Posterior cingulate gyrus (tissue), 11 donors: ENCODE measurements at regions not wholly inside any gene's neighbourhood (a gene's known extent, or its start where the extent isn't known, plus 50 kb on each side); places are given as distances from the start of the nearest gene placed in this dataset.
"Not testable (repeated sequence)": the region's sequence is repeated elsewhere in the genome, so short reads cannot be mapped to it uniquely, and the experiment has no call there.

Experiments used
- DNase-seq, 10 donors: peaks; one replicate each; pipeline versions ENCODE4 v3.0.0 to v3.0.0-alpha.2; 2020 to 2021; ENCODE audit warnings: mixed read lengths in 3 of 10
- intact Hi-C: fragments of 100-400 bp; cut with DNase I; formaldehyde crosslinking; loops from one replicate; pipeline ENCODE4 v1.15.1; 2023

DNA sequence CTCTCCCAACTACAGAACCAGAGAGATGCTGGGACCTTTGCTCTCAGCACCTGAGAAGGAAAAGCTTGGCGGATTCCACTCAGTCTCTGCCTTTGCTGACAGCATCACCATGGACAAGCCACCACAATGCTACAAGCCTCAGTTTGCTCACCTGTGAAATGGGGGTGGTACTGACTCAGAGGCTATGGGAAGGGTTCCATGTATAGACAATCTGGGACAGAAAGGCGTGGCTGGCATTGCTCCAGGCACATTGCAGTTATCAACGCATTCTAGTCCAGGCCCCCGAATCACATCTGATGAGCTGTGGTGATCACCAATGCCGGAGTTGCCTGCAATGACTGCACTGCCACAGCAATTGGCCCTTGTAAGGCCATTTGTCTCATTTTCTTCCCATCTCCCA lies 72.6 kb downstream of the ISX start:
- intact Hi-C loops: no loop called here
- DNase-seq: no peak

DNA sequence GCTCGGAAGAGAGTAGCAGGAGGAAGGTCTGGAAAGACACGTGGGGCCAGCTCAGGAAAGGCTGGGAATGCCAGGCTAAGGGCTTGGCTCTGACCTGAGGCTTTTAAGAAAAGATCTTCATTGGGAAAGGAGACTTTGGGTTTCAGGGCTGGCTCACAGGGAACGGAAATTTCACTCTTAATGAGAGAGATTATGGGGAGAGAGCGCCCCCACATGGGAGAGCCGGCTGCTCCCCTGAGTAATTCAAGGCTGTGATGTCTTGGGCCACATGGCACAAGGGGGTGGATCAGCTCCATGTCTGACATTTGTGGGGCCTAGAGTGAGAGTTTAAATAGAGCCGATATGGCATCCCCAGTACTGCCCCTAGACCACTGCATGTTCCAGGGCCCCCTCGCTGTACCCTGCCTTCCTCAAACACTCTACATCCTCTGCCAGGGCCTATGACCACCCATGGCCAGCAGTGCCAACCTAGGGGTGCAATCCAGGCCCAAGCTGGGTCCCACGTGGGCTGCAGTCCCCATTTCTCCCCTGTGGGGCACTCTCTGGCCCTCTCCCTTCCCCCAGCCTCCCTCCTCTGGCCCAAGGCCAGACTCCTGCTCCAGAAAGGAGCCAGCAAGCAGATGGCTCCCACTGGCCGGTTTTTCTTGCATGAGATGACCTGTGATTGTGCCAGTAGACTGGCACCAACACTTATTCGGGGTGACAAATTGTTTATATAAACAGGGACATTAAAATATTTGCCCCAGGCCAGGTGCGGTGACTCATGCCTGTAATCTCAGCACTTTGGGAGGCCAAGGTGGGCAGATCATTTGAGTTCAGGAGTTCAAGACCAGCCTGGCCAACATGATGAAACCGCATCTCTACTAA lies 75.2 kb downstream of the ISX start:
- intact Hi-C loops: no loop called here

DNA sequence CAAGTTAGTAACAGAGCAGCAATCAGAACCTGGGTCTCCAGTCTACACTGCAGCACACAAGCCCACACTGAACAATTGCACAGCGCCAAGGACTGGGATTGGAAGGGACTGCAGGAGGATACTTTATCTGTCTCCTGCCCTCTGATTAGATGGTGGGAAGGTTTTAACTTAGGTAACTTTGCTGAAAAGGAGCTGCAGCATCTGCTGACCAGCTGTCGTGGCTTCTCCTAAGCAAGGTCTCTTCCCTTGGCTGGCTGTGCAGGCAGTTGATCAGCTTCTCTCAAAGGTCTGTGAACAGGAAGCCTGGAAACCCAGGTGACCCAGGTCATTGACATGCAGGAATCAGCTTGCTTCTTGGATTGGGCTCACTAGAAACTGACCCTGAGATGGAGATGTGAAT lies 82.4 kb downstream of the ISX start:
- no peak for DNase-seq
- intact Hi-C loops: no loop called here

More for the DNA sequence above, 75.2 kb downstream of the ISX start:
- no peak for DNase-seq

DNA sequence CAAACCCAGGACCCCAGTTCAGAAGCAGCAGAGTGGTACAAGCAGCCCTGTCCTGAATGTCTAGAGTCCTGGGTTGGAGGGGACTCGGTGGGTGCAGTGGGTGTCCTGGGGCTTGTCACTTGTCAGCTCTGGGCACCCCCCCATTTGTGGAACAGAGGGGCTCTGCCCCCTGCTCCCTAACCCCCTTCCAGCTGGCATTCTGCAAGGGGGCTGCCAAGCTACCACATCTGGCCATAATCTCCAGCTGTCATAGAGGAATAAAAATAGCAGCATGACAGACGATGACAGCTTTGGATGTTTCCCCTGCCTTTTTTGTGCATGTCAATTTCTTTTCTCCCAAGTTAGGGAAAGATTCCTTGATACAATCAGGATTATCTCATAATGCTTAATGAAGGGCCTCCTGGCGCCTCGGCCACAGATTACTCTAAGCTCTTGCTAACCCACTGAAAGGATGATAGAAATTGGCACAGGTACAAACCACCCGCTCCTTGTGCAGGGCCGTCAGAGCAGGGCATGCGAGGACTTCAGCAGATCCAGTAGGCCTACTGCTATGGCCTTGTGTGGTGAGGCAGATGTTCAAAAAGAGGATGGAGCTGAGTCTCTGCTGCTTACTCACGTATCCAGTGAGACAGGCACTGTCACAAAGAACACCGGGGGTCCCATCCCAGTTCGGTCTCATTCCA lies 83.0 kb downstream of the ISX start:
- intact Hi-C loops: no loop called here
- DNase-seq: no peak

DNA sequence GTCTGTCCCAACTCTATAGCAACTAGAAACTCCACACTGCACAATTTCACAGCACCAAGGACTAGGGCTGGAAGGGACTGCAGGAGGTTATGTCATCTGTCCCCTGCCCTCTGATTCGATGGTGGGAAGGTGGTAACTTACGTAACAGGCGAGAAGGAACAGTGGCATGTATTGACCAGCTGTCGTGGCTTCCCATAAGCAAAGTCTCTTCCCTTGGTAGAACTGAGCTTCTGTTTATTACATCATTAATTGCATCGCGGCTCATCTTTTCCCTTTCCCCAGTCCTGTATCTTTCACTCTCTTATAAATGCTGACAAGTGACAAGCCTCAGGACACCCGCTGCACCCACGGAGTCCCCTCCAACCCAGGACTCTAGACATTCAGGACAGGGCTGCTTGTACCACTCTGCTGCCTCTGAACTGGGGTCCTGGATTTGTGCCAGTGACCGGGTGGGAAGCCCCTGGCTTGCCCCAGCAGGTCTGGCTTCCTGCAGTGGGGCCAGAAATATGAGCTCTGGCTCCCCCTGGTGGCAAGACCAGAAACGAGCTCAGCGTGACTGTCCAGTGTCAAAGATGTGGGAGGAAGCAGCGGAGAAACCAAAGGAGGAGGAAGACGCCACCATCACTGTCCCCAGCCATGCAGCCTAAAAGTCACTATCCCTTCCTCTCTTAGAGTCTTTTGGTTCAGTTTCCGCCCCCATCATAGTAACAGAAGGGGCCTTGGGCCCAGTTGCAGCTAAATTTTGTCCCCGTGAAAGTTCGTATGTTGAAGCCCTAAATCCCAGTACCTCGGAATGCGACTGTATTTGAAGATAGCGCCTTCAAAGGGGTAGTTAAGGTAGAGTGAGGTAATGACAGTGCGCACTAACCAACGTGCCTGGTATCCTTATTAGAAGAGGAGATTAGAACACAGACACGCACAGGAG lies 84.5 kb downstream of the ISX start:
- peak; percentile 34 to 96 (median 73) for DNase-seq
- intact Hi-C loops: loop anchor here (5.0 kb wide), 1 partner anchor 1848 kb away; no protein-coding TSS in a partner anchor

DNA sequence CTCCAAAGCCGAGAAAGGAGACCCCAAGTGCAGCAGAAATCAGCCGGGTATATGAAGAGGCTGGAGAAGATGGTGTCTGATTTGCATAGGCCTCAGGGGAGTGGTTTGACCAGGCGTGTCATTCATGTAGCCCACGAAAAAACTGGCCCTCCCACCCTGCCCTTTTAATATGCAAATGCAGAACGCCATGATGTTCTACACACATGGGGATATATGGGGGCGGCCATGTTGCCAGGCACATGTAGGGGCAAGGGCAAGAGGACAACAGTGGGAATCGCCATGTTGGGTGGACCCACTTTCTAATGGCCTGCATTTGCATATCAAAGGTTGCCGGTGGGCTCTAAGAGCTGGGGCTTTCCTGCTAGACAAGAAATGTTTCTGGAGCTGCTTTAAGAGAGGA lies 86.4 kb downstream of the ISX start:
- no peak for DNase-seq
- intact Hi-C loops: loop anchor here (5.0 kb wide), 1 partner anchor 1850 kb away; no protein-coding TSS in a partner anchor

DNA sequence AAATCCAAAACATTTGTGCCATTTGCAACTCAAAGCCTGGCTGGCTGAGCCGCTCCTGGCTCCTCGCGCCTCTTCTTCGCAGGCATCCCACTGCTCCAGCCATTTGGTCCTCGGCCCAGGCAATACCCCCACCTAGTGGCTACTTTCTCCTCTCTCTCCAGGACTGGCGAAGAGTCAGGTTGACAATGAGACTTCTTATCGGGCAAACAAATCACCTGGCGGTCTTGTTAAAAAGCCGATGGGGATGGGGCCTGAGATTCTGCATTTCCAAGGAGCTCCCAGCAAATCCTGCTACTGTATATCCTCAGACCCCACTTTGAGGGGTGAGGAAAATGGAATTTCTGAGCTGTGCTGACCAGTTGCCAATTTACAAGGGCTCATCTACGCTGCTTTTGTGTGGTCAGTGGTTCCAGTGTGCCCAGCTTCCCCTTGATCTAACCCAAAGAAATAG lies 89.0 kb downstream of the ISX start:
- intact Hi-C loops: loop anchor here (5.0 kb wide), 1 partner anchor 1853 kb away; no protein-coding TSS in a partner anchor
- peak; percentile 21 to 93 (median 56) for DNase-seq

DNA sequence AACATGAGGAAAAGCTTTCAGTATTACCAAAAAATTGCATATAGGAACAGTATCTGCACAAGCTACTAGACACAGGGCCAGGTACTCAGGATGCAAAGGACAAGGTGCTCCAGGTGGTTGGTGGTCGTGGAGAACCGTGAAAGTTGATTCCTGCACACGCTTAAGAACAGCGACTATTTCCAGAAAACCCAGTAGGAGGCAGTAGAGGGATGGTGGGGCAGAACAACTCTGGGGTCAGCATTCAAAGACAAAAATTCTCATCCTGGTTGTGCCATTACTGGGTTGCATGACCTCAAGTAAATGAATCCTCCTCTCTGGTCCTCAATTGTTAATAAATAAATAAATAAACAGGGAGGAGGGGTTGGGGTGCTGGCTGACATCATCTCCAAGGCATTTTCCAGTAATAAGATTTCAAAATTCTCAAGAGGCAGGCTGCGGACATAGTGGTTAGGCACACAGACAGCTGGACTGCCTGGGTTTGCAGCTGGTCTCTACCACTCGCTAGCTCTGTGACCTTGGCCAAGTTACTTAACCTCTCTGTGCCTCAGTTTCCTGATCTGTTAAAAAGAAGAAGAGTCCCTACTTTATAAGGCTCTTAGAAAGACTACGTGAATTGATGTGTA lies 89.6 kb downstream of the ISX start:
- intact Hi-C loops: no loop called here
- DNase-seq: no peak

DNA sequence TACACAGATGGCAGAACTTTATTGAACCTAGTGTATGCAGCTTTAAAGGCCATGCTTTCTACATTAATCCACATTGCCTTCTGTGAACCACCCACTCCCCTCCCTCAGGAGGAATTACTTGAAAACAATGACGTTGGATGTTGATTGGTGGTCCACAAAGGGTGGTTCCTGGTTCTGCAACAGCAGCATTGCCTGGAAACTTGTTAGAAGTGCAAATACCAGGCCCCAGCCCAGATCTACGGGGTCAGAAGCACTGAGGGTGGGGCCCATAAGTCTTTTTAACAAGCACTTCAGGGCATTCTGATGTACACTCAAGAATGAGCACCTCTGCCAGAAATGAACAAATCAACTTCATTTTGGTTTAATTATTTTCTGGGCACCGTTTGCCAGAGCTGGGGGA lies 91.0 kb downstream of the ISX start:
- no peak for DNase-seq
- intact Hi-C loops: no loop called here

DNA sequence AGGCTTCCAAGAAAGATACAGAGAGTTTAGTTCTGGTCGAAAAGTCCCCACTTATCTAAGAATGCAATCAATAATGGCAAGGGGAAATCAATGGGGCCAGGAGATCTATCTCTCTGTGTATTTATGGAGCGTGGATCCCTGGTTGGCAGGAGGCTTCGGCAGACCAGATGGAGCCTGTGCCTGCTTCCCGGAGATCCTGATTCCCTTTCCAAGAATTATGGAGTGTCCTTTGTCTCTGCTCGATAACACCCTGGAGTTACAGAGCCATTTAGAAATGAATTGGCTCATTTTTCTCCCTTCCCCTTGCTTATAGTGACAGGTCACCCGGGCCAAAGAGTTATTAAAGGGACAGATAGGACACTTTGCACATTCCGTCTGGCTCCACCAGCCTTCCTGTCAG lies 92.4 kb downstream of the ISX start:
- intact Hi-C loops: no loop called here
- no peak for DNase-seq

DNA sequence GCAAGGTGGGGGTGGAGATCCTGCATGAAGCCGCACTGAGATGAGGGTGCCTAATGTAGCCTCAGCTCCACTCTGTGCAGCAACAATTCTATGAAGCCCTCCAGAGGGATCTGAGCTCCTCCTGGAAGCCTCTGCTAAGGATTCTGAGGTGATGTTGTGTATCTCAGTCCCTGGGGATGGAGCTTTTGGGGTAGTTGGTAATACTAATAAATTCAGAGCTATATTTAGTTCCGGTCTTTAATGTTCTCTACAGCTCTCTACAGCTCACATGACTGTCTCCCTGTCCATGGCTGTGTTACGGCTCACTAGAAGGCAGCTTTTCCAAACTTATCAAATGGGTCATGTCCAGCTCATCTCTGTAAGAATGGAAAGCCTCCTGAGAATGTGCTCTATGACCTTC lies 93.4 kb downstream of the ISX start:
- no peak for DNase-seq
- intact Hi-C loops: no loop called here

DNA sequence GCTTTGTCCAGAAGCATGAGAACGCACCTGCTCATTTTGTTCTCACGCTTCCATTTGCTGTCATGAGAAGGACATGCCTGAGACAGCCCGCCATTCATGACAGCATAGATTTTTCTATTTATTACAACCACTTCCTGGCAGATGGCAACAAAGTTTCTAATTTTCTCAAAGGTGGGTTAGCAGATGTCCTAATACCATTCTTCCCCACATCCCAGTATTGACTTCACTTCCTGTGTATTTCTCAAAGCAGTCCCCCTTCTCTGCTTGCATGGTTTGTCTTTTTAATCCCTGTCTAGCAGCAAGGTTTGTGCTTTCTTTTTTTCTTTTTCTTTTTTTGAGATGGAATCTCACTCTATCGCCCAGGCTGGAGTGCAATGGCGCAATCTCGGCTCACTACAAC lies 94.3 kb downstream of the ISX start:
- no peak for DNase-seq
- intact Hi-C loops: no loop called here

DNA sequence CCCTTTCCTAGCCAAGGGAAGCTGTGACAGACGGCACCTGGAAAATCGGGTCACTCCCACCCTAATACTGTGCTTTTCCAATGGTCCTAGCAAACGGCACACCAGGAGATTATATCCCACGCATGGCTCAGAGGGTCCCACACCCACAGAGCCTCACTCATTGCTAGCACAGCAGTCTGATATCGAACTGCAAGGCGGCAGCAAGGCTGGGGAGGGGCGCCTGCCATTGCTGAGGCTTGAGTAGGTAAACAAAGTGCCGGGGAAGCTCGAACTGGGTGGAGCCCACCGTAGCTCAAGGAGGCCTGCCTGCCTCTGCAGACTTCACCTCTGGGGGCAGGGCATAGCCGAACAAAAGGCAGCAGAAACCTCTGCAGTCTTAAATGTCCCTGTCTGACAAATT lies 91.4 kb upstream of the HMGXB4 start:
- intact Hi-C loops, DNase-seq: not testable (repeated sequence)

DNA sequence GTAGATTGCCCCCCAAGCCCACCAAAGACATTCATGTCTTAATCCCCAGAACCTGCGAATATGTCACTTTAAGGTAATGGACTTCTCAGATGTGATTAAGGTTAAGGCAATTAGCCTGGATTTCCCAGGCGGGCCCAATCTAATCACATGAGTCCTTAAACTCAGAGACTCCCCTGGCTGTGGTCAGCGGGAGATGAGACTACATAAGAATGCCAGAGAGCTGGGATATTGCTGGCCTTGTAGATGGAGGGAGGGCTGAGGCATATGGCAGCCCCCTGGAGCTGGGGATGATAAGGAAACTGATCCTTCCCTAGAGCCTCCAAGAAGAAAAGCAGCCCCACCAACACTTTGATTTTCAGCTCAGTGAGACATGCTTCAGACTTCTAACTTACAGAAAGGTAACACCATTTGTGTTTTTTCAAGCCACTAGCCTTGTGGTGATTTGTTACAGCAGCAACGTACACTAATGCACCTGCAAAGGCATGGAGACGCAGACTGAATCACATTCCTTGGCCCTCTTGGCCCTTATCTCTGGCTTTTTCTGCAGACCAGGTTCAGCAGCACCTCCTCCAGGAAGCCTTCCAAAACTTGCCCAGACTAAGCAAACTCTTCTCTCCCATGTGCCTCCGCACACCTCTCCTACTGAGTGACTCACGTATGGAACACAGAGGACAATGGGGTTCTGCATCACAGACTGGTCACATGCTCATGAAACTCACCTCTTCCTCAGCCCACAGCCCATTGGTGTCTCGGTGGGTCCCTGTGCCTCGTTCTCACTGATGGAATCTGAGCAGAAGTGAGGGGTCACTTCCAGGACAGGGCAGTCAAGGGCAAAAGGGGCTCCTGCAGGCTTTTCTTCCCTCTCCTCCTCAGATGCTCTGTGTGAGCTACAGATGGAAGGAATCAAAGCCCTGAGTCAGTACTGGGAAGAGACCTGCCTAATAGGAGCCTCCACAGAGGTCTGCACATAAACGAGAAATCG lies 86.3 kb upstream of the HMGXB4 start:
- intact Hi-C loops: no loop called here
- DNase-seq: no peak

DNA sequence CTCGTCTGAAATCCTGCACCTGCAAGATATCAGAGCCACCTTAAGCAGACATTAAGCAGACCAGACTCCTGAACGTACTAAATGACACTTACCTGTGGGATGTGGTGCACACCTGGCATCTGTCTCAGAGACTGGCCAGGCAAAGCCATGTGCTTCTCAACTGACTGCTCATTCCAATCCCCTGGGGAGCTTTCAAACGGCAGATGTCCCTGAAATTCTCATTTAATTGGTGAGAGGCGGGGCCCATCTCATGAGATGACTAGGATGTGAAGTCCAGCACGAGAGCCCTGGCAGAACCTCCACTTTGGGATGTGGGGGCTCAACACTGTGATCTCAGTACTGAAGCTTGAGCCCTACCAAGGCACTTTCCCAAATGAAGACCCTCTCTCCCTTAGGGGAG lies 84.9 kb upstream of the HMGXB4 start:
- intact Hi-C loops: no loop called here
- DNase-seq: no peak

DNA sequence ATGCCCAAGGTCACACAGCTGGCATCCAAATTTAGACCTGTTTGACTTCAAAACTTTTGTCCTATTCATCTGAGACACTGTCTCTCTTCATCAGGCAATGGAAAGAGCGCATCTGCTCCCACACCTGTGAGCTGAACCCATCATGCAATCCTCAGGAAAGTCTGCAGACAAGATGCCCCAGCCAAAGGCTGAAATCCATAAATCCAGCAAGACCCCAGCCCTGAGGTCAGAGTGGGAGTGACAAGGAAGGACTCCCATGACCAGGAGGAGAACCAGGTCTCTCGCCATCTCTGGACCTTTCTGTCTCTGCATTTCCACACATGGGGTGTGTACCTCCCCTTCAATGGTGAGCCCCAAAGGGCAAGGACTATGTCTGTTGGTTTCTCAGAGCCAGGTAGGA lies 83.6 kb upstream of the HMGXB4 start:
- no peak for DNase-seq
- intact Hi-C loops: no loop called here

DNA sequence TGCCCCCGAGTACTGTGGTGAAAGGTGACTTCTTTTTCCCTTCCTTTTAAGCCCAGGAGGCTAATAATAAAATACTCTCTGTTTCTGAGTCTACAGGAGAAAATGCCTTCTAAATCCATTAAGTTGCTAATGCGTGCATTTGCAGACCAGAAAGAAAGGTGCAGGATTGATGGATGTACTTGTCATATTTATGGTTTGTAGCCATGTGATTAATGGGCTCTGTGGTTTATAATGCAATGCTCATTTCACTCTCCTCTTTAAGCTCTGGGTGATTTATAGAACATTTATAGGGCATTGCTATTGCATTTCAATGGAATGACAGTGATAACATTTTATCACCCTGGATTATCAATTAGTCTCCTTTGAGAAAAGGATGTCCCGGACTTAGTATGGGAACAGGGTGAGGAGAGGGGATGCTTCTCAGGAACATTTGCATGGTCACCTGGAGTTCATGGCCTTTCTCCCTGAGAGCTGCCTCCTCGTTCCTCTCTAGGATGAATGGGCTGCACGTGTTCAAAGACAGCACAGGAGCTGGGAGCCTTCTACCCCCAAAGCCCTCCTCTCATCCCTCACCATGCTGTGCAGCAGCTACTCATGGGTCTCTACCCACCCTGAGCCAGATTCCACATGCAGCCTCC lies 82.8 kb upstream of the HMGXB4 start:
- no peak for DNase-seq
- intact Hi-C loops: no loop called here

DNA sequence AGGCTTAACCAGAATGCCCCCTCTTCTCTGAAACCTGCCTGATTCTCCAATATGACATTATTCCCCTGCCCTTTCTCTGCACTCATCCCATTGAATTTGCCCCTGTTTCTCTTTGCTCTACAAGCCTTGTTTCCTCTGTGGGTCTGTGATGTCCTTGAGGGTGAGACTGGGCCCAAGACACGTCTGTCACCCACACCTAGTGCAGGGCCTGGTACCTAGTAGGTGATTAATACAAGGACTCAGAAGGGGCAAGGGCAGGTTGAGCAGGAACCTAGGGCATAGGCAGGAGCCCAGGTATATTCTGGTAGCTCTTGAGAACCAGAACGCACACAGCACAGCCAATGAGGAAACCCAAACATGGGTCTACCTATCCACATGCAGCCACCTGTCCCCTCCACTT lies 81.9 kb upstream of the HMGXB4 start:
- intact Hi-C loops: no loop called here
- no peak for DNase-seq

DNA sequence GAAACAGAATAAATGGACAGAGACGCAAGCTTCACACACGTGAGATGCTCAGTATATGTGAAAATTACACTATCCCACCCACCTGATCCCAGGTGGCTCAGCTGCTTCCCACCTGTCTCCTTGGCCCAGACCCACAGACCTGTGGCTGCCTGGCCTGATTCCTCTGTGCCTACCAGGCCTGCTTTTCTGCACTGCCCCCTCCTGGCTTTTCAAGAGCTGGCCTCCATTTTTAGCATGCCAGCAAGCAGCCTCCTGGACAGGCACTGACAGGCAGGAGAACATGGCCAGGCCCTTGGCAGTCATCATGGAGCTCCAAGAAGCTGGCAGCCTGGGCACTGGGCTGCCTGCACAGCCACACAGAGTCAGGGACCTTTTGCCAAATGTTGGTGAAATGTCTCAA lies 79.5 kb upstream of the HMGXB4 start:
- intact Hi-C loops: no loop called here

More for the DNA sequence above, 79.5 kb upstream of the HMGXB4 start:
- DNase-seq: no peak
